Osteoblast (primary cell): ENCODE measurements at regions not wholly inside any gene's neighbourhood (a gene's known extent, or its start where the extent isn't known, plus 50 kb on each side); places are given as distances from the start of the nearest gene placed in this dataset.

Experiments used
- DNase-seq: peaks from one replicate; pipeline ENCODE4 v3.0.0; 2011; ENCODE audit warnings: low spot score, mixed read lengths; ENCODE audit not compliant: insufficient read length; ENCODE audit errors: missing footprints
- H2AFZ ChIP-seq: 2 replicates; pipeline ENCODE4 v1.6.0; 2011; ENCODE audit warnings: mild to moderate bottlenecking, low read length
- H3K27ac ChIP-seq: 2 replicates; pipeline ENCODE4 v1.5.1; 2011; ENCODE audit warnings: mild to moderate bottlenecking, low read depth, low read length, moderate library complexity
- H3K27me3 ChIP-seq: 2 replicates; pipeline ENCODE4 v1.6.0; 2012; ENCODE audit warnings: mild to moderate bottlenecking, control low read depth, inconsistent platforms, low read length, moderate library complexity; ENCODE audit not compliant: insufficient read depth
- H3K36me3 ChIP-seq: 2 replicates; pipeline ENCODE4 v1.5.1; 2011; ENCODE audit warnings: mild to moderate bottlenecking, low read length, control low read depth, moderate library complexity; ENCODE audit not compliant: insufficient read depth
- H3K4me1 ChIP-seq: 2 replicates; pipeline ENCODE4 v1.5.1; 2011; ENCODE audit warnings: mild to moderate bottlenecking, low read length, control low read depth, moderate library complexity; ENCODE audit not compliant: insufficient read depth
- H3K4me2 ChIP-seq: 2 replicates; pipeline ENCODE4 v1.6.0; 2011; ENCODE audit warnings: mild to moderate bottlenecking, low read length; ENCODE audit not compliant: insufficient read depth
- H3K4me3 ChIP-seq: fragments of 200-600 bp; sonication (generic); 3 replicates; pipeline ENCODE4 v1.5.1; 2012; ENCODE audit warnings: mild to moderate bottlenecking, low read length, inconsistent platforms; ENCODE audit not compliant: insufficient read depth
- H3K79me2 ChIP-seq: 2 replicates; pipeline ENCODE4 v1.6.0; 2012; ENCODE audit warnings: mild to moderate bottlenecking, low read length, control low read depth, inconsistent platforms; ENCODE audit not compliant: insufficient read depth
- H3K9me3 ChIP-seq: 2 replicates; pipeline ENCODE4 v1.5.1; 2011; ENCODE audit warnings: low read depth, low read length, control low read depth
- H4K20me1 ChIP-seq: 2 replicates; pipeline ENCODE4 v1.6.0; 2012; ENCODE audit warnings: mild to moderate bottlenecking, low read length, control low read depth; ENCODE audit not compliant: insufficient read depth
- TF ChIP-seq, protein P1 (sequence below): IDR thresholded peaks from 2 replicates; pipeline ENCODE4 v1.5.1; 2011; ENCODE audit warnings: mild to moderate bottlenecking, low read depth, low read length, moderate library complexity; ENCODE audit errors: extremely low read depth

DNA sequence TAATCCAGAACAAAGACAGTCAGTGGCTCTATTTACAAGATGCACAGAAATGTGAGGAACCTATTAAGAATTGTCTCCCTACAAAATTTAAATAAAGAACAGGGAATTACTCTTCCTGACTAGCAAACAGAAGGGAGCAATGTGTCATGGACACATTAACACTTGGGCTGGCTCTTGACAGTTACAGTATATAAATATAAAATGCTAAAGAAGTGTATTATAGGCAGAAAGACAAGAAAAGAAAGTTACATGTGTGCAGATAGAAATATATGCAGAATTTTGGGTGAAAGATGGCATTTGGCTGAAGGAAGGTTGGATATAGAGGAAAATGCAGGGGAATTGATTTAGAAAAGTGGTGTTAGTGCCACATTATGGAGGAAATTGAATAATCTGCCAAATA is 2257.1 kb upstream of the ACO1 start:
- no peak overlapping the region for H3K4me2 ChIP-seq
- TF ChIP-seq, protein P1, sequence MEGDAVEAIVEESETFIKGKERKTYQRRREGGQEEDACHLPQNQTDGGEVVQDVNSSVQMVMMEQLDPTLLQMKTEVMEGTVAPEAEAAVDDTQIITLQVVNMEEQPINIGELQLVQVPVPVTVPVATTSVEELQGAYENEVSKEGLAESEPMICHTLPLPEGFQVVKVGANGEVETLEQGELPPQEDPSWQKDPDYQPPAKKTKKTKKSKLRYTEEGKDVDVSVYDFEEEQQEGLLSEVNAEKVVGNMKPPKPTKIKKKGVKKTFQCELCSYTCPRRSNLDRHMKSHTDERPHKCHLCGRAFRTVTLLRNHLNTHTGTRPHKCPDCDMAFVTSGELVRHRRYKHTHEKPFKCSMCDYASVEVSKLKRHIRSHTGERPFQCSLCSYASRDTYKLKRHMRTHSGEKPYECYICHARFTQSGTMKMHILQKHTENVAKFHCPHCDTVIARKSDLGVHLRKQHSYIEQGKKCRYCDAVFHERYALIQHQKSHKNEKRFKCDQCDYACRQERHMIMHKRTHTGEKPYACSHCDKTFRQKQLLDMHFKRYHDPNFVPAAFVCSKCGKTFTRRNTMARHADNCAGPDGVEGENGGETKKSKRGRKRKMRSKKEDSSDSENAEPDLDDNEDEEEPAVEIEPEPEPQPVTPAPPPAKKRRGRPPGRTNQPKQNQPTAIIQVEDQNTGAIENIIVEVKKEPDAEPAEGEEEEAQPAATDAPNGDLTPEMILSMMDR = no peak
- H3K36me3 ChIP-seq = no peaks in the 10 kb centered on the region
- no peak overlapping the region for H3K27ac ChIP-seq
- H4K20me1 ChIP-seq = no peaks in the 10 kb centered on the region
- no peaks in the 10 kb centered on the region for H3K27me3 ChIP-seq
- no peak for DNase-seq
- no peak overlapping the region for H3K4me3 ChIP-seq
- H2AFZ ChIP-seq = no peak overlapping the region
- no peaks in the 10 kb centered on the region for H3K79me2 ChIP-seq
- H3K4me1 ChIP-seq = no peaks in the 10 kb centered on the region
- H3K9me3 ChIP-seq = peaks cover 2% of the 10 kb centered on the region

DNA sequence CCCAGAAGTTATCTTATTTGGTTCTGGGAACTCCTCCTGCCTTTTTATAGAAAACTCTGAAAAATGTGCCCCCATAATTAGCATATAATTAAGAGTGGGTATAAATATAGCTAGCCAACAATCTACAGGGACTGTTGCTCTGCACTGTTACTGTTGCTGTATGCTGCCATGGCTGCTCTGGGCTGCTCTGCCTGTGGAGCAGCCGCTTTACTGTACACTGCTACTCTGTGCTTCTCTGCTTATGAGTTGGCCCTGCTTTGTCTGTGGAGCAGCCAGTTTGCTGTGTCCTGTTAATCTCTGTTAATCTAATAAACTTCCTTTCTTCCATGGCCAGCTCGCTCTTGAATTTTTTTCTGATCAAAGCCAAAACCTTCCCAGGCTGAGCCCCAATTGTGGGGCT is 2244.0 kb upstream of the ACO1 start:
- no peaks in the 10 kb centered on the region for H3K79me2 ChIP-seq
- H3K4me1 ChIP-seq = no peaks in the 10 kb centered on the region
- no peaks in the 10 kb centered on the region for H3K9me3 ChIP-seq
- H3K4me3 ChIP-seq = no peak overlapping the region
- H2AFZ ChIP-seq = no peak overlapping the region
- H3K27me3 ChIP-seq = no peaks in the 10 kb centered on the region
- no peak overlapping the region for H3K27ac ChIP-seq
- H4K20me1 ChIP-seq = no peaks in the 10 kb centered on the region
- DNase-seq = no peak
- no peaks in the 10 kb centered on the region for H3K36me3 ChIP-seq
- no peak overlapping the region for H3K4me2 ChIP-seq
- TF ChIP-seq, protein P1 = no peak

DNA sequence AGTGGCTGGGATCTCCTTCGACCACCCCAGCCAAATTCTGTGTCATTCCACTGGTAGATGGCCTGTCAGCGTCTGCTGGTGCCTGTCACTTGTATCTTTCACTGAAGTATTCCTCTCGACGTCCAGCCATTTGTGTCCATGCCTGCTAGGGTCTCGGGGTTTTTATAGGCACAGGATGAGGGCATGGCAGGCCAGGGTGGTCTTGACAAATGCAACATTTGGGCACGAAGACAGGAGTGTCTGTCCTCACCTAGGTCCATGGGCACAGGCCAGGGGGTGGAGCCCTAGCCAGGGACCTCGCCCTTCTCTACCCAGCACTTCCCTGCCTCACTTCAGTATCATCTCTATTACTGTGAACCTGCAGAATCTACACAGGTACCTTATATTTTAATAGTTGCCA is 2223.9 kb upstream of the ACO1 start:
- no peak overlapping the region for H2AFZ ChIP-seq
- H3K27ac ChIP-seq = no peak overlapping the region
- no peaks in the 10 kb centered on the region for H3K27me3 ChIP-seq
- no peak overlapping the region for H3K4me2 ChIP-seq
- H3K4me1 ChIP-seq = no peaks in the 10 kb centered on the region
- TF ChIP-seq, protein P1 = no peak
- no peaks in the 10 kb centered on the region for H3K9me3 ChIP-seq
- DNase-seq = no peak
- no peaks in the 10 kb centered on the region for H3K79me2 ChIP-seq
- no peaks in the 10 kb centered on the region for H3K36me3 ChIP-seq
- H4K20me1 ChIP-seq = no peaks in the 10 kb centered on the region
- H3K4me3 ChIP-seq = no peak overlapping the region

DNA sequence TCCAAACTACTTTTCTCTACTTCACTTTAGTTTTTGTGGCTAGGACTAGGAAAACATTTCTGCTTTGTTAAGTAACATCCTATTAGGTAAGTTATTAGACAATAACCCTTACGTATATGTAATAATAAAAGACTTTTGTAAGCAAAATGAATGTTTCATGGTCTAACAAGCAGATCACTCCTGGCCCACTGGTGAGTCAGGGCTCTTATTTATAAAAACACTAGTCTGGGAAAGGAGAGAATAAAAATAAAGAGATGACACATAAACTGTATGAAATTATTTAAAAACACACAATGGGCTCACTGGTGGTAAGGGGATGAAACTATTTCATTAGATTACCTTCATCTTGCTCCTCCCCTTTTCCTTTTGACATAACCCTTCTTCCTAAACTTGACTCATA is 2212.2 kb upstream of the ACO1 start:
- H3K4me2 ChIP-seq = no peak overlapping the region
- H3K4me3 ChIP-seq = no peak overlapping the region
- H3K27ac ChIP-seq = no peak overlapping the region
- H4K20me1 ChIP-seq = no peaks in the 10 kb centered on the region
- no peaks in the 10 kb centered on the region for H3K79me2 ChIP-seq
- H3K36me3 ChIP-seq = no peaks in the 10 kb centered on the region
- no peaks in the 10 kb centered on the region for H3K4me1 ChIP-seq
- H3K9me3 ChIP-seq = no peaks in the 10 kb centered on the region
- no peaks in the 10 kb centered on the region for H3K27me3 ChIP-seq
- DNase-seq = no peak
- TF ChIP-seq, protein P1 = no peak
- no peak overlapping the region for H2AFZ ChIP-seq
